ENCODE measurements at regions not wholly inside any gene's neighbourhood (a gene's known extent, or its start where the extent isn't known, plus 50 kb on each side); places are given as distances from the start of the nearest gene placed in this dataset.
"Not testable (repeated sequence)": the region's sequence is repeated elsewhere in the genome, so short reads cannot be mapped to it uniquely, and the experiment has no call there.

GRCh38 chr5:41995193-41995592, 70.1 kb downstream of the FBXO4 start:
- no peak for DNase-seq (ENCODE audit: low read depth)

GRCh38 chr5:42001673-42002072, 76.6 kb downstream of the FBXO4 start:
- DNase-seq (ENCODE audit: low read depth), result no peak

DNA sequence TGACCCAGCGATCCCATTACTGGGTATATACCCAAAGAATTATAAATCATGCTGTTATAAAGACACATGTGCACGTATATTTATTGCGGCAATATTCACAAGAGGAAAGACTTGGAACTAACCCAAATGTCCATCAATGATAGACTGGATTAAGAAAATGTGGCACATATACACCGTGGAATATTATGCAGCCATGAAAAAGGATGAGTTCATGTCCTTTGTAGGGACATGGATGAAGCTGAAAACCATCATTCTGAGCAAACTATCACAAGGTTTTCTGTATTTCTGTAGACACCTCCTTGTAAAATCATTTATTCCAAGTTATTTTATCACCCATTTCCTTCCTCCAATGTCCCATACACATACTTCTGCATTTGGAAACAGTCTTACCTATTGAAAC, 78.8 kb downstream of the FBXO4 start:
- DNase-seq (ENCODE audit: low read depth), result not testable (repeated sequence)

- no peak for DNase-seq (ENCODE audit: low read depth)
These were observed 80.6 kb downstream of the FBXO4 start for GRCh38 chr5:42005561-42006153.

DNA sequence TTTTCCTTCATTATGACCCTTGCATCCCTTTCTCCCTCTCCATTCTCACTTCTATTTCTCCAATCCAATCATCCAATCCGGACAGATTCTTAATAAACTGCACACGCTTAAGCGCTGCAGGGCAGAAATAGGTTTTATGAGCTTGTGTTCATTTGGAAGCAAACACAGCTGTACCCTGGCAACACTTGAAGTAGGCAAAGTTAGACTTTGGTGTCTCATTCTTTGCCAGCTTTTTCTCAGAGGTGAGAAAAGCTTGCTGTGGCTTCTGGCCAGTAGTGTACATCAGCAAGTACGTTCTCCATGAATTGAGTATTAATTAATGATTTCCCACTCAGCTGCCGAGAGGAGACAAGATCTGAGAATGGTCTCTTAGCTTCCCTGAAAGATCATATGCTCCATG, 88.5 kb downstream of the FBXO4 start:
- no peak for DNase-seq (ENCODE audit: low read depth)

DNA sequence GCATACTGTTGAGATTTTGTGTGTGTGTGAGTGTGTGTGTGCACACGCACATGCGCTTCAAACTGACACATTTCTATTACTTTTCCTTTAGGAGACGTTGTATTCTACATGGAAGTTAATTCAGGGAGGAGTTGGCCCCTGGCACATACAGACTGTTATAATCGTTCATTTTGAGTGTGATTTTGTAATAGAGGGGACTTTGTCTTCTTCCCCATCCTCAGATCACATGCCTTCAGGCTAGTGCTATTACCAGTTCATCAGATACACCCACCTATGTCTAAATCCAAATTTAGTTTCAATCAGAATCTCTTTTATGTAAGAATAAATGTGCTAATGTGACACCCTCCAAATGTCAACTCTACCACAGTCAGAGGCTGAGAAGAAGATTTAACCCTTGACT, 90.2 kb downstream of the FBXO4 start:
- no peak for DNase-seq (ENCODE audit: low read depth)

DNA sequence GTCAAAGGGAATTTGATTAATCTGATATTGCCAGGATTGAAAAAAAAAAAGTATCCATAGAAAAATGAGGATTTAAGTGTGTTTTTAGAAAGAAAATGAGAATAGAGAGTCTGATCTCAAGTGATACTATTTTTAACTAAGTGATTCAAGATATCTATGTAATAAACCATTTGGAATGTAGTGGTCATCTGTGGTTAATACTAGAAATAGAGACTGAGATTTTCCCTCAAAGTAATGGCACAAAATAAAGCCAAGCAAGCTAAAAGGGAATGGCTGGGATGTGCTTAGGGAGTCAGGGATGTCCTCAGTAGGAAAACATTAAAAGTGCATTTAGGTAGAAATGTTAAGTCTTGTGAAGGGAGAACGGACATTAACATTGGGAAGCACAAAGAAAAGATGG, 90.6 kb downstream of the FBXO4 start:
- DNase-seq (ENCODE audit: low read depth), result no peak

DNA sequence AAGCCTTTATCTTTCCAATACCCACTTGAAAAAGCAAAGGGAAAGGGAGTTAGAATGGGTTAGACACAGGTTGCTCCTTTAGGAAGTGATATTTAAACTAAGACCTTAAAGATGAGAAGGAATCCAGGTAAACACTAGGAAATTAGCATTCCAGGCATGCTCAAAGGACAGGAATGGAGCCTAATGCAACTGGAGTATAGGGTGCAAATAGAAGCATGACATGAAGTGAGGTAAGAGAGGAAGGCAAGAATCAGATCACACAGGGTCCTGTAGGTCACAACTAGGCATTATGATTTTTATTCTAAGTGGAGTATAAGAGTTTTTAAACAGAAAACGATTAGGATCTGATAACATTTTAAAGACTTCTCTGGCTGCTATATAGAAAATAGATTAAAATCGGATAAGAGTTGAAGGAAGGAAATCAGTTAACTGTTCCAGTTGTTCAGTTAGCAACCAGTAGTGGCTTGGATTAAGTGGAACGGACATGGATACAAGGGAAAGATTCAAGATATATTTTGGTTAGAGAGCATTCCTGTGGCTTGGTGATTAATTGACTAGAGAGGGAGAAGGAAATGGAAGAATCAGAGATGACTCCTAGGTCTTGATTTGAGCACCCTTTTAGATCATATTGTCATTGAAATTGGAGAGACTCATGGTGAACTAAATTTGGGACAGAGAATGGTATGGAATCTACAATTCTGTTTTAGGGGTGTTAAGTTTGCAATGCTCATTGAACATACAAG, 95.9 kb downstream of the FBXO4 start:
- DNase-seq (ENCODE audit: low read depth), result peak; percentile 41

- no peak for DNase-seq (ENCODE audit: low read depth)
These were observed 96.8 kb downstream of the FBXO4 start for GRCh38 chr5:42021923-42022322.

DNA sequence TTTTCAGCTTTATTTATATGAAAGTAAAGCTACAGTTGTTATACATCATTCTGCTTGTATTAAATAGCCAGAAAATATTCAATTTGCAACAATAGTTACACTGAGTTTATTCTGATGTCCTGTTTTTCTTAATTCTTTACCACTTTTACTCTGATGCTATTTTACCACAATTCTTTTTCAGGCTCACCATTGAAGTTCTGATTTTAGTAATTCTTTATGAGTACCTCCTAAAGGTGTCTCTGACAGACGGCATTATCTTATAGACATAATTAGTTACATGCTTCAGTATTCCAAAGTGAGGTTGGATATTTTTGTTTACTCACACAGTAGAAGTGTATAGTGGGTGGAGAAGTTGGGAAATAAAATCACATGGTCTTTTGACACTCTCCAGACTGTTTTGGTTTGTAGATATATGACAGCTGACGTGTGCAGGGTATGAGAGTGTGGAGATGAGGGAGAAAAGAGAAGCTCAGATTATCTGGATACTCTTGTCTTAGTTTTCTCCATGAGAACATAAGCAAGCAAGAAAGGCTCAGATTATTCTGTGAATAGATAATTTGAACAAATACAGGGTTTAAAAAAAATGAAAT, 97.4 kb downstream of the FBXO4 start:
- no peak for DNase-seq (ENCODE audit: low read depth)

DNA sequence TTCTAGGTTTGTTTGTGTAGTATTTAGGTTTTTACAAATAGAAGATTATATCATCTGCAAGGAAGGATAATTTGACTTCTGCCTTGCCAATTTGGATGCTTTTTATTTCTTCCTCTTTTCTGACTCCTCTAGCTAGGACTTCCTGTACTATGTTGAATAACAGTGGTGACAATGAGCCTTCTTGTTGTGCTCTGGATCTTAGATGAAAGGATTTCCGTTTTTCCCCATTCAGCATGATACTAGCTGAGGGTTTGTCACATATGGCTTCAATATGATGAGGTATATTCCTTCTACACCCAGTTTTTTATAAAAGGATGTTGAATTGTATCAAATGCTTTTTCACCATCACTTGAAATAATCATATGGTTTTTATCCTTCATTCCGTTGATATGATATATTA, 101.4 kb downstream of the FBXO4 start:
- no peak for DNase-seq (ENCODE audit: low read depth)

- no peak for DNase-seq (ENCODE audit: low read depth)
These were observed 107.1 kb downstream of the FBXO4 start for GRCh38 chr5:42032137-42032536.

GRCh38 chr5:42035526-42035925, 110.4 kb downstream of the FBXO4 start:
- DNase-seq (ENCODE audit: low read depth), result no peak

- no peak for DNase-seq (ENCODE audit: low read depth)
These were observed 111.3 kb downstream of the FBXO4 start for GRCh38 chr5:42036379-42036778.

DNA sequence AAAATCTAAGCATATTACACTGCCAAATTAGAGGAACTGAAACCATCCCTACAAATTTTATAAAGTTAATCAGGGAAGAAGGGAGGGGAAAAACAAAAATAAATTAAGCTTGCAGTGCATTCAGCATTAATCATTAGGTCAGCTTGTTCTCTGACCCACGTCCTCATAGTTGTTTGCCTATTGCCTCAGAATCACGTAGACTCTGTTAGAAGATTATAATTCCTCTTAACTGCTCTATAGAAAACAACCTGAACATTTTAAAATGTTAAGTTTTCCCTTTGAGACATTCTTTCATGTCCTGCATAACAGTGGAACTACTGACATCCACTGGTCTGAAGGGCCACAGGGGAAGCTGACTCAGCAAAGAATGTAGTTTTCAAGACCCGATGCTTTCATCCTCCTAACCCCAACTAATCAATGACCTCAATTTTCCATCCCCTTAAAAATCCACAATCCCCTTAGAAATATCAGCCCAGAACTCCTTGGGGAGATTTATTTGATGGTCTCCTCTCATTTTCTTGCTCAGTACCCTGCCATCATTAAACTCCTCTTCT, 112.4 kb downstream of the FBXO4 start:
- no peak for DNase-seq (ENCODE audit: low read depth)

DNA sequence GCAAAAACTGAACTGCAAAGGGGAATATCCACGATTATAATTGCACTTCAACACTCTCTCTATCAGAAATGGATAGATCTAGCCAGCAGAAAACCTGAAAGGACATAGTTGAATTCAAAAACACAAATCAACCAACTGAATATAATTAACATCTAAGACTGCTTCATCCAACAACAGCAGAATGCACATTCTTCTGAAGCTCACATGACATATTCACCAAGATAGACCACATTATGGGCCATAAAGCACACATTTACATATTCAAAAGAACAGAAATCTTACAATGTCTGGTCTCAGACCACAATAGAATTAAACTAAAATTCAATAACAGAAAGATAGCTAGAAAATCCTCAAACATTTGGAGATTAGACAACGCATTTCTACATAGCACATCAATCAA, 118.3 kb downstream of the FBXO4 start:
- no peak for DNase-seq (ENCODE audit: low read depth)

GRCh38 chr5:42057254-42057690, 132.2 kb downstream of the FBXO4 start:
- DNase-seq (ENCODE audit: low read depth), result peak; percentile 10

DNA sequence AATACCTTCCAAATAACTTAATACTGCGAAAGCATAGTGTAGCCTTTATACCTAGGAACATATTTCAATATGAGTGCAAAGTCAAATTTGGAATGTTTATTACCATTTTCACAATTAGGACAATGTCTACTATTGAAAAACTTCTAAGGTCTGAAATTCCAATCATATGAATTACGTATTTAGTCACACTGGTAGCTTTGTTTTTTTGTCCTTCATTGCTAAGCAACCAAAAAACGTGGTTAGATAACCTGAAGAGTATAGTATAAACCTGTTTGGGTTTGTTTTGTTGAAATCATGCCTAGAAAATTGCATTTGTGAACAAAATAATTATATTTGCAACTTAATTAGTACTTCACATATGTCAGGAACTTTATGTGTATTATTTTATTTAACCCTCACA, 134.2 kb downstream of the FBXO4 start:
- peak; percentile 6 for DNase-seq (ENCODE audit: low read depth)

- DNase-seq (ENCODE audit: low read depth), result no peak
These were observed 134.8 kb downstream of the FBXO4 start for GRCh38 chr5:42059778-42060464.

DNA sequence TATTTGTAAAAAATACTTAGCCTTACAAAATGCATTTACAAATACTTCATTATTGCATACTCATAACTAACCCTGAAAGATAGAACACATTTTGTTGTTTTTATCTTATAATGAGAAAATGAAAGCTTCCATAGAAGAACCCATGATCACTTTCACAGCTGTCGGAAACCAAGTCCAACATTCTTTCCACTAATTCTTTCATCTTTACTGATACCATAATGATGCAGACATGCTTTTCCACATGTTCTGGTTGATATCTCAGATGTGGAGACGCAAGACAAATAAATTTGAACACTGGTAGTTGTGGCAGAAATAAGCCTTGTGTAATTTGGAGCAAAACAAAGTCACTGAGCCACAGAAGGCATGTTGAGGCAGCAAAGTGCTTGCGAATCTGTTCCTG, 136.0 kb downstream of the FBXO4 start:
- DNase-seq (ENCODE audit: low read depth), result no peak

DNA sequence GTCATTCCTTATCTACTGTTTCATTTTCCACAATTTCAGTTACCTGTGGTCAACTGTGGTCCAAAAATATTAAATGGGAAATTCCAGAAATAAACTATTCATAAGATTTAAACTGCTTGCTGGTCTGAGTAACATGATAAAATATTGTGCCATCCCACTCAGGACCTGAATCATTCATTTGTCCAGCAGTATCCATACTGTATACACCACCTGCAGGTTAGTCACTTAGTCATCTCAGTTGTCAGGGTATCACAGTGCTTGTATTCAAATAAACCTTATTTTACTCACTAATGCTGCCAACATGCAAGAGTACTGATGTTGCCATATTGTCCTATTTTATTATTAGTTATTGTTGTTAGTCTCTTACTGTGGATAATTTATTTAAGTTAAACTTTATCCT, 139.7 kb downstream of the FBXO4 start:
- DNase-seq (ENCODE audit: low read depth), result no peak

- DNase-seq (ENCODE audit: low read depth), result no peak
These were observed 141.1 kb downstream of the FBXO4 start for GRCh38 chr5:42066131-42066530.

DNA sequence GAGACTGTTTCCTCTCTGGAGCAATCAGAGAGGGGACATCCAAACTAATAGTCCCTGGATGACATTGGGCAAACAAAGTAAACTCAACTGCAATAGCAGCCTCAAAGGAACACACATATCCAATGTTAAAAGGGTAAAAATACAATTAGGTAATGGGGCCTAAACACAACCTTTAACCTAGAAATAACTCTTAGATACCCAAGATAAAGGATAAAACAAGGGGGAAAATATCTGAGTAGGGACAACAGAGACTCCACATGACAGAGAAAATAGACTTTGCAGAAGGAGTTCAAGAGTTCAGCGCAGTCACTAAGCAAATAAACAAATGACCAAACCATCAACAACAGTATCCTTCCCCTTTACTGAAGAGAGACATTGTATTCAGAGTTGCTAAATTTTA, 149.3 kb downstream of the FBXO4 start:
- DNase-seq (ENCODE audit: low read depth), result no peak

Measured in stromal cell of bone marrow (primary cell).